Tibial nerve (tissue), 4 donors: ENCODE measurements at regions not wholly inside any gene's neighbourhood (a gene's known extent, or its start where the extent isn't known, plus 50 kb on each side); places are given as distances from the start of the nearest gene placed in this dataset.

Experiments
- CTCF ChIP-seq, 5 experiments: fragments of 200-600 bp in 3 of 5; fragments of 450-650 bp in 2 of 5; sonication (generic) in 3 of 5; IDR thresholded peaks; one replicate each; pipeline ENCODE4 v1.5.1; 2016 to 2019; ENCODE audit warnings: antibody characterized with exemption in 5 of 5, mild to moderate bottlenecking in 3 of 5, moderate library complexity in 2 of 5
- EP300 ChIP-seq, 2 donors: sonication (generic); formaldehyde crosslinking; IDR thresholded peaks; one replicate each; pipeline ENCODE4 v1.6.1; 2017; ENCODE audit warnings: antibody characterized with exemption in 2 of 2, mild to moderate bottlenecking in 1 of 2
- POLR2A ChIP-seq, 2 donors: fragments of 450-650 bp; IDR thresholded peaks; one replicate each; pipeline ENCODE4 v1.6.1; 2017; ENCODE audit warnings: antibody characterized with exemption in 2 of 2, mild to moderate bottlenecking in 2 of 2, moderate library complexity in 2 of 2

- TF ChIP-seq CTCF (IDR thresholded peaks at IDR 0.05), result no peak
- no peak for TF ChIP-seq EP300 (IDR thresholded peaks at IDR 0.05)
- no peak for TF ChIP-seq POLR2A (IDR thresholded peaks at IDR 0.05)
Measured at GRCh38 chr2:150292192-150292591, 195.3 kb downstream of the RND3 start.
